Caco-2 (cell line): ENCODE measurements at regions not wholly inside any gene's neighbourhood (a gene's known extent, or its start where the extent isn't known, plus 50 kb on each side); places are given as distances from the start of the nearest gene placed in this dataset.

ENCODE experiments used
- BruUV-seq: library from RNA; stranded (reverse); fragments of 400-500 nt; replicated peaks from 2 replicates; lab custom pipeline; 2021; lab: Mats Ljungman, UMichigan
- CTCF ChIA-PET: fragments of 300-600 bp; sonication (Branson Sonifier 250); formaldehyde crosslinking; loops from one replicate; lab custom pipeline; 2022; ENCODE audit warnings: antibody characterized with exemption; lab: Charles Lee
- POLR2A ChIA-PET: fragments of 300-600 bp; sonication (Branson Sonifier 250); formaldehyde crosslinking; loops from one replicate; lab custom pipeline; 2022; ENCODE audit warnings: antibody characterized with exemption; lab: Charles Lee
- DNase-seq, 2 experiments: peaks; one replicate each; pipeline versions ENCODE4 v3.0.0 to v3.0.0-alpha.2; 2020 to 2022
- H3K27me3 ChIP-seq: replicated peaks from 2 replicates; pipeline ENCODE4 v1.6.0; 2011; ENCODE audit warnings: low read length; ENCODE audit not compliant: control insufficient read depth, insufficient read depth
- H3K36me3 ChIP-seq: 2 replicates; pipeline ENCODE4 v1.5.1; 2011; ENCODE audit warnings: low read length; ENCODE audit not compliant: control insufficient read depth, insufficient read depth
- H3K4me1 ChIP-seq: fragments of 250-450 bp; sonication (Bioruptor Pico); 2 replicates; pipeline ENCODE4 v1.5.1; 2020; ENCODE audit warnings: mild to moderate bottlenecking
- H3K4me3 ChIP-seq: 2 replicates; pipeline ENCODE4 v1.5.1; 2011; ENCODE audit warnings: low read depth, mild to moderate bottlenecking, control low read depth, low read length
- H3K9me3 ChIP-seq: fragments of 250-450 bp; sonication (Bioruptor Pico); 2 replicates; pipeline ENCODE4 v1.5.1; 2020; ENCODE audit warnings: mild to moderate bottlenecking, moderate library complexity
- H3K27ac Mint-ChIP-seq: one replicate; pipeline ENCODE4 v1.8.0; 2022; ENCODE audit warnings: mixed read lengths; ENCODE audit not compliant: unreplicated experiment
- H3K27me3 Mint-ChIP-seq: one replicate; pipeline ENCODE4 v1.8.0; 2022; ENCODE audit warnings: mixed read lengths; ENCODE audit not compliant: insufficient read depth, unreplicated experiment
- H3K36me3 Mint-ChIP-seq: one replicate; pipeline ENCODE4 v1.8.0; 2022; ENCODE audit warnings: mild to moderate bottlenecking, mixed read lengths; ENCODE audit not compliant: insufficient read depth, unreplicated experiment
- H3K4me1 Mint-ChIP-seq: one replicate; pipeline ENCODE4 v1.8.0; 2022; ENCODE audit warnings: low read depth, mixed read lengths; ENCODE audit not compliant: unreplicated experiment
- H3K4me3 Mint-ChIP-seq: one replicate; pipeline ENCODE4 v1.8.0; 2022; ENCODE audit warnings: mild to moderate bottlenecking, moderate library complexity, mixed read lengths; ENCODE audit not compliant: unreplicated experiment
- H3K9me3 Mint-ChIP-seq: one replicate; pipeline ENCODE4 v1.8.0; 2022; ENCODE audit warnings: mixed read lengths; ENCODE audit not compliant: unreplicated experiment
- CTCF ChIP-seq, 2 experiments: fragments of 200-600 bp in 1 of 2; IDR thresholded peaks; 1 replicate in 1 of 2; 2 replicates in 1 of 2; pipeline versions ENCODE4 v1.5.1 to v1.8.0; 2011 to 2022; ENCODE audit warnings: antibody characterized with exemption in 1 of 2, control low read depth in 1 of 2, inconsistent platforms in 1 of 2, low read depth in 1 of 2, low read length in 1 of 2, mild to moderate bottlenecking in 1 of 2, moderate library complexity in 1 of 2; ENCODE audit not compliant: insufficient read depth in 1 of 2, severe bottlenecking in 1 of 2, unreplicated experiment in 1 of 2
- intact Hi-C: fragments of 100-400 bp; cut with micrococcal nuclease; formaldehyde crosslinking; loops from one replicate; pipeline ENCODE4 v1.10.0; 2022; ENCODE audit not compliant: unreplicated experiment

- Histone ChIP-seq H3K27me3 (no peaks in the 10 kb centered on the region), H3K4me1 (no peaks in the 10 kb centered on the region), H3K36me3 (no peaks in the 10 kb centered on the region), H3K9me3 (no peaks in the 10 kb centered on the region), H3K4me3 (no peak overlapping the region)
- Mint-ChIP-seq H3K4me1 (no peaks in the 10 kb centered on the region), H3K4me3 (no peak overlapping the region), H3K27me3 (no peaks in the 10 kb centered on the region), H3K9me3 (no peaks in the 10 kb centered on the region), H3K27ac (no peak overlapping the region), H3K36me3 (no peaks in the 10 kb centered on the region)
- intact Hi-C loops = no loop called here
- no peak for DNase-seq
- ChIA-PET POLR2A (no interaction called here), CTCF (no interaction called here)
- BruUV-seq = no TSS peak
- no peak for TF ChIP-seq CTCF (IDR thresholded peaks at IDR 0.05; ENCODE audit: insufficient read depth in 1 of 2, low read depth in 1 of 2, low read length in 1 of 2, severe bottlenecking in 1 of 2, unreplicated experiment in 1 of 2)
These were observed 317.7 kb upstream of the FAM78B start for GRCh38 chr1:166484471-166484870.

GRCh38 chr1:166484871-166485270 lies 318.1 kb upstream of the FAM78B start:
- no peak overlapping the region for H3K4me3 ChIP-seq
- TF ChIP-seq CTCF (IDR thresholded peaks at IDR 0.05; ENCODE audit: insufficient read depth in 1 of 2, low read depth in 1 of 2, low read length in 1 of 2, severe bottlenecking in 1 of 2, unreplicated experiment in 1 of 2) = no peak
- H3K4me1 ChIP-seq = no peaks in the 10 kb centered on the region
- no peak overlapping the region for H3K27ac Mint-ChIP-seq
- no peak for DNase-seq
- H3K27me3 ChIP-seq = no peaks in the 10 kb centered on the region
- H3K36me3 Mint-ChIP-seq = no peaks in the 10 kb centered on the region
- no peaks in the 10 kb centered on the region for H3K36me3 ChIP-seq
- no TSS peak for BruUV-seq
- ChIA-PET POLR2A (no interaction called here), CTCF (interaction anchor here (0.7 kb wide), 1 partner anchor 120 kb away, joined by 3 read pairs; no protein-coding TSS in a partner anchor)
- intact Hi-C loops = no loop called here
- H3K4me1 Mint-ChIP-seq = no peaks in the 10 kb centered on the region
- H3K27me3 Mint-ChIP-seq = no peaks in the 10 kb centered on the region
- H3K9me3 ChIP-seq = no peaks in the 10 kb centered on the region
- no peaks in the 10 kb centered on the region for H3K9me3 Mint-ChIP-seq
- H3K4me3 Mint-ChIP-seq = no peak overlapping the region

GRCh38 chr1:166485620-166486019 lies 318.8 kb upstream of the FAM78B start:
- no peaks in the 10 kb centered on the region for H3K9me3 Mint-ChIP-seq
- BruUV-seq = no TSS peak
- no peaks in the 10 kb centered on the region for H3K36me3 Mint-ChIP-seq
- intact Hi-C loops = no loop called here
- H3K4me1 Mint-ChIP-seq = no peaks in the 10 kb centered on the region
- CTCF ChIA-PET = interaction anchor here (0.7 kb wide), 1 partner anchor 119 kb away, joined by 3 read pairs; no protein-coding TSS in a partner anchor
- peaks cover 4% of the 10 kb centered on the region; the same call in 1 of the 2 replicates for H3K4me1 ChIP-seq
- no peak for DNase-seq
- no peaks in the 10 kb centered on the region for H3K27me3 ChIP-seq
- POLR2A ChIA-PET = no interaction called here
- H3K27ac Mint-ChIP-seq = no peak overlapping the region
- no peak for TF ChIP-seq CTCF (IDR thresholded peaks at IDR 0.05; ENCODE audit: insufficient read depth in 1 of 2, low read depth in 1 of 2, low read length in 1 of 2, severe bottlenecking in 1 of 2, unreplicated experiment in 1 of 2)
- no peaks in the 10 kb centered on the region for H3K9me3 ChIP-seq
- no peaks in the 10 kb centered on the region for H3K27me3 Mint-ChIP-seq
- no peak overlapping the region for H3K4me3 Mint-ChIP-seq
- no peak overlapping the region for H3K4me3 ChIP-seq
- H3K36me3 ChIP-seq = no peaks in the 10 kb centered on the region
